ENCODE measurements at regions not wholly inside any gene's neighbourhood (a gene's known extent, or its start where the extent isn't known, plus 50 kb on each side); places are given as distances from the start of the nearest gene placed in this dataset.

GRCh38 chr3:124248471-124249028, 256.6 kb upstream of the ROPN1 start:
- DNase-seq, result no peak

GRCh38 chr3:124249038-124249437, 257.1 kb upstream of the ROPN1 start:
- no peak for DNase-seq

- no peak for DNase-seq
Observed at GRCh38 chr3:124250053-124250452, 258.1 kb upstream of the ROPN1 start.

GRCh38 chr3:124256156-124256555, 264.2 kb upstream of the ROPN1 start:
- no peak for DNase-seq

GRCh38 chr3:124256599-124256998, 264.7 kb upstream of the ROPN1 start:
- no peak for DNase-seq

GRCh38 chr3:124257336-124257864, 265.5 kb upstream of the ROPN1 start:
- DNase-seq, result no peak

- DNase-seq, result no peak
Observed at GRCh38 chr3:124258057-124258500, 266.2 kb upstream of the ROPN1 start.

- DNase-seq, result no peak
Observed at GRCh38 chr3:124260206-124260915, 268.4 kb upstream of the ROPN1 start.

- no peak for DNase-seq
Observed at GRCh38 chr3:124261306-124261705, 269.4 kb upstream of the ROPN1 start.

GRCh38 chr3:124263168-124263567, 271.2 kb upstream of the ROPN1 start:
- peak in 1 of 2 experiments; percentile 8 for DNase-seq

- no peak for DNase-seq
Observed at GRCh38 chr3:124264346-124264745, 272.4 kb upstream of the ROPN1 start.

GRCh38 chr3:124266487-124266886, 274.6 kb upstream of the ROPN1 start:
- DNase-seq, result peak; percentile 23 to 44

GRCh38 chr3:124267406-124267805, 275.5 kb upstream of the ROPN1 start:
- DNase-seq, result no peak

GRCh38 chr3:124268355-124268754, 276.4 kb upstream of the ROPN1 start:
- DNase-seq, result no peak

- no peak for DNase-seq
Observed at GRCh38 chr3:124269619-124270018, 277.7 kb upstream of the ROPN1 start.

GRCh38 chr3:124272605-124273151, 280.8 kb upstream of the ROPN1 start:
- no peak for DNase-seq

- no peak for DNase-seq
Observed at GRCh38 chr3:124273651-124274050, 281.7 kb upstream of the ROPN1 start.

GRCh38 chr3:124274051-124274450, 282.1 kb upstream of the ROPN1 start:
- no peak for DNase-seq

- no peak for DNase-seq
Observed at GRCh38 chr3:124275412-124275811, 283.5 kb upstream of the ROPN1 start.

GRCh38 chr3:124276133-124276532, 284.2 kb upstream of the ROPN1 start:
- DNase-seq, result no peak

- no peak for DNase-seq
Observed at GRCh38 chr3:124276539-124277143, 284.7 kb upstream of the ROPN1 start.

GRCh38 chr3:124277144-124277890, 285.4 kb upstream of the ROPN1 start:
- no peak for DNase-seq

All from SHP77 (cell line).